ENCODE measurements at regions not wholly inside any gene's neighbourhood (a gene's known extent, or its start where the extent isn't known, plus 50 kb on each side); places are given as distances from the start of the nearest gene placed in this dataset.

GRCh38 chr13:76153239-76153638 is 517.1 kb downstream of the LMO7 start:
- TF ChIP-seq REST (IDR thresholded peaks at IDR 0.05; ENCODE audit: insufficient replicate concordance, low read depth) (no peak), POLR2AphosphoS5 (IDR thresholded peaks at IDR 0.05; ENCODE audit: low read depth) (no peak), GABPA (IDR thresholded peaks at IDR 0.05; ENCODE audit: low read depth) (no peak)
- Histone ChIP-seq H3K4me3 (replicated peaks; ENCODE audit: insufficient read depth, low read length) (no peak overlapping the region), H3K27ac (replicated peaks) (no peak overlapping the region), H3K27me3 (ENCODE audit: insufficient read depth, poor library complexity, severe bottlenecking) (no peaks in the 10 kb centered on the region)
- DNase-seq (ENCODE audit: low read depth in 1 of 2, low spot score in 1 of 2) = no peak

DNA sequence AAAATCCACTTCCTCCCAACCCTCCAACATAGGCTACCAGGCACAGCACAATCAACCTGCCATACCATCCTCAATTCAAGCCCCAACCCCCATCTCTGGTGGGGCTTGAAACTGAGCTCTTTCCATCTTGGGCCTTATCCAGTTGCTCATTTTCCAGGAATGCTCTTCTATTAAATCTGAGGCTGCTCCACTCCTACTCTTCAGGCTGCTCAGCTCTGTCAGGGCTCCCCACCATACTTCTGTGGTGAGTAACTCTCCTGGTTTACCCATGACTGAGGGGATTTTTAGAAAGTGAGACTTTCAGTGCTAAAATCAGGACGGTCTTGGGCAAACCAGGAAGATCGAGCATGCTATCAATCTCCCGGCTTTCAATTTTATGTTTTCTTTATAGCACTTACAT is 512.8 kb downstream of the LMO7 start:
- Histone ChIP-seq H3K4me3 (replicated peaks; ENCODE audit: insufficient read depth, low read length) (no peak overlapping the region), H3K27me3 (ENCODE audit: insufficient read depth, poor library complexity, severe bottlenecking) (no peaks in the 10 kb centered on the region), H3K27ac (replicated peaks) (no peak overlapping the region)
- TF ChIP-seq POLR2AphosphoS5 (IDR thresholded peaks at IDR 0.05; ENCODE audit: low read depth) = no peak
- DNase-seq (ENCODE audit: low read depth in 1 of 2, low spot score in 1 of 2) = no peak

GRCh38 chr13:76148374-76148773 is 512.2 kb downstream of the LMO7 start:
- no peak overlapping the region for H3K27ac ChIP-seq (replicated peaks)
- TF ChIP-seq POLR2AphosphoS5 (IDR thresholded peaks at IDR 0.05; ENCODE audit: low read depth) (no peak), REST (IDR thresholded peaks at IDR 0.05; ENCODE audit: insufficient replicate concordance, low read depth) (no peak), GABPA (IDR thresholded peaks at IDR 0.05; ENCODE audit: low read depth) (no peak), CTCF (IDR thresholded peaks at IDR 0.05; ENCODE audit: insufficient read depth, low read length) (no peak), SPI1 (IDR thresholded peaks at IDR 0.05; ENCODE audit: borderline replicate concordance, low read depth) (no peak)
- DNase-seq (ENCODE audit: low read depth in 1 of 2, low spot score in 1 of 2) = no peak
- no peak overlapping the region for H3K4me3 ChIP-seq (replicated peaks; ENCODE audit: insufficient read depth, low read length)
- H3K27me3 ChIP-seq (ENCODE audit: insufficient read depth, poor library complexity, severe bottlenecking) = no peaks in the 10 kb centered on the region

DNA sequence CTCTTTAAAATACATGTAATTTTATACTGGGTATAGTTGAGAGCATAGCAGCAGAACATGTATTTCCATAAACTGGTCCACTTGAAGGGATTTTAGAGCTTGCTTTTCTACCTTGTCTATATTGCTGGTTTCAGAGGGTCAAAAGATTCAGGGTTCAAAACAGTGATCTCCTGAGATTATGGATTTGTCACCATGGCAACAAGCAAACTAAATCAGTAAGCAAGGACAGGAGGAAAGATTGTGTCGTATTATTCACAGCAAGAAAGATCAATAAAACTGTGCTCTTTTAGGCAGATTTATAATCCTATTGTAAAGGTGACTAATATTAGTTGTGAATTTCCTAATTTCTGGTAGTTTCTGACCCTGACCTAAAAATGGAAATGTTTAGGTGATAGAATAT is 496.4 kb downstream of the LMO7 start:
- Histone ChIP-seq H3K27ac (replicated peaks) (no peak overlapping the region), H3K4me3 (replicated peaks; ENCODE audit: insufficient read depth, low read length) (no peak overlapping the region), H3K27me3 (ENCODE audit: insufficient read depth, poor library complexity, severe bottlenecking) (no peaks in the 10 kb centered on the region)
- TF ChIP-seq POLR2AphosphoS5 (IDR thresholded peaks at IDR 0.05; ENCODE audit: low read depth) (no peak), REST (IDR thresholded peaks at IDR 0.05; ENCODE audit: insufficient replicate concordance, low read depth) (no peak), GABPA (IDR thresholded peaks at IDR 0.05; ENCODE audit: low read depth) (no peak), CTCF (IDR thresholded peaks at IDR 0.05; ENCODE audit: insufficient read depth, low read length) (no peak), SPI1 (IDR thresholded peaks at IDR 0.05; ENCODE audit: borderline replicate concordance, low read depth) (no peak)
- DNase-seq (ENCODE audit: low read depth in 1 of 2, low spot score in 1 of 2) = no peak
